ENCODE measurements at regions not wholly inside any gene's neighbourhood (a gene's known extent, or its start where the extent isn't known, plus 50 kb on each side); places are given as distances from the start of the nearest gene placed in this dataset.

DNA sequence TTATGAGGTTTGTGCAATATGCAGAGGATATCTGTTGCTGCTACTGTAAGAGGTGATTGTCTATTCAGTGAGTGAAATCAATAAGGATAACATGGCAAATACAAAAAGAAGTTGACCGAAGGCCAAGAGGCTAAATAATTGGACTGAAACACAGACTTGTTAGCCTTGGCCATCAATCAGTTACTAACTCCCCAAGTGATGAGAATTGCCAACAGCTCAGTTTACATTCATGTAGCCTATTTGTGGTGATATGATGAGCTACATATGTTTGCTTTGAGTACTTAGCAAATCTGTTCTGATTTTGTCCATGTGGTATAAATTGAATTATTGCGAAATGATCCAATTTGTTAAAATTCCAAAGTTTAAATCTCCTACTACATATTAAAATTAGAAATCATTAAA is 68.6 kb upstream of the VAV3 start:
- in situ Hi-C loops (cut with HindIII; ENCODE audit: low pct_unique_long_range_greater_than_20kb, low sequenced_read_pairs), result no loop called here
- no peak for DNase-seq (ENCODE audit: low read depth)

DNA sequence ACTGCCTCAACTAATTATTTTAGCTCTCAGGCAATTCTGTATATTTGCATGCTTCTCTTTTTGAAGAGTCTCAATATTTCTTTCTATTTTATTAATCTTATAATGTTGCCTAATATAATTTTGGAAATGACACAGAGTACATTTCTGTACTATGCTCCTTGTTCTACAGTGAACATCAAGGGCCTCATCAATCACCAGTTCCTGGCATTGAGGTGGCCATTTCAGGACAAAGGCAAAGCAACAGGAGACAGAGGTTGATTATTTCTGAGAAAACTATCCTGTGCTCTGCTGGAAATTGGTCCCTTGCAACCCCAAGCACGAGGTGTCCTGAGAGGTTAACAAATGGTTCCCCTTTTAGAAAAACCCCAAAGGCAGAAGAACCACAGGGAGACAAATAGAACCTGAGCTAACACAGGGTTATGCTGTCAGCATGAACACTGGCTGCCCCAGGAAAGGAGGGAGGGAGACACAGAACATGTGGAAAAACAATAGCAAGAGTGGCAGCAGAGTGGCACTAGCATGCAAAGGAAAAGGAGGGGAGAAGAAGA is 63.9 kb upstream of the VAV3 start:
- DNase-seq (ENCODE audit: low read depth), result no peak
- in situ Hi-C loops (cut with HindIII; ENCODE audit: low pct_unique_long_range_greater_than_20kb, low sequenced_read_pairs), result no loop called here

DNA sequence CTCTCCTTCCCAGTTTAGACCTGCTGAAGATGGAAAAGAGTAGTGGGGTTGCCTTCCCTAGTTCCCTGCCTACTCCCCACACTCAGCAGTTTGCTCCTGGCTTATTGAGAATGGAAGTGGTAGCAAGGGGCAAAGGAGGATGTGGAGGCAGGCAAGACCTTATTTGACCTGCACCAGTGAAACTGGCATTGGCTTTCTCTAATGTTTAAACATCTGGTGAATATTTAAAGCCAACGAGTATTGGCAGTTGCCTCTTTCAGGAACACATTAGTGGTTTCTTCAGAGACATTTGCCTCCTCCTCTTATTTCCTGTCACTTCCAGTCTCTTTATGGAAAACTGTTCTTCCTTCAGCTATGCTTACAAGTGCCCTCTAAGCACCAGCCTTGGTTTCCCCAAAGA is 62.4 kb upstream of the VAV3 start:
- DNase-seq (ENCODE audit: low read depth), result no peak
- in situ Hi-C loops (cut with HindIII; ENCODE audit: low pct_unique_long_range_greater_than_20kb, low sequenced_read_pairs), result no loop called here

DNA sequence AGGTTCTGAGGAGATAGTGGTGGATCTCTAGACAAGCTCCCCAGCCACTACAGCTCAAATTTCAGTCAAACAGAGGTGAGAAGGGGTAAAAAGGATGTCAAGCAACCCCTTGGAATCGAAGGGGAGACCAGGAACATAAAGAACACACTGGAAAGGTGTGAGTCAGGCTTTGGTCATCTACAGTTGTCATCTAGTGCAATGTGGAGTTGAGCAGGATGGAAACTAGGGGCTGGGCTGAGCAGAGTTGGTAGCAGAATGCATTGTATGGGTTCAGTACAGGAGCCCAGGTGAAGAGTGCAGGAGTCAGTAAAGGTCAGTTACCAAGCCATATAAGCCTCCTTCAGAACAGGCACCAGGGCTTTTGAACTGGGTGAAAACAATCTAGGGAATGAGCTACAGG is 52.7 kb upstream of the VAV3 start:
- DNase-seq (ENCODE audit: low read depth), result no peak
- in situ Hi-C loops (cut with HindIII; ENCODE audit: low pct_unique_long_range_greater_than_20kb, low sequenced_read_pairs), result no loop called here

DNA sequence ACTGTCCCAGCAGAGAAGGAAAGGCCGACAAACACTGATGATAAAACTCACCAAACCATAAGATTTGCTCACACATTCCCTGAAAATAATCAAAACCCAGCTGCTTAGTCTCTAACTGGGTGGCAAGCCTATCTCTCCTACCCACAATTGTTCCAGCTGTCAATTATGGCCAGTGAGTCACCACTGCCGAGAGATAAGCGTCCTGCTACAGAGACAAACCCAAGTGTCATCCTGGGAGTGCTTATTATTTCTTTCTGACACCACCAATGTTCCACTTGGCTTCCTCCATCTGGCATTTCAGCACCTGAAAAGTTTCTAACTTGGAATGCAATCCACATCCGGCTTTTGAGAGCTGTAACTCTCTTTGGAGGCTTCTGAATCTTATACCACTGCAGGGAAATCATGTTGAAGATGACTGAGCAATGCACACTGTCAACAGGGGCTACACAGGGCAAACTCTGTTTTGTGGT is 51.5 kb upstream of the VAV3 start:
- in situ Hi-C loops (cut with HindIII; ENCODE audit: low pct_unique_long_range_greater_than_20kb, low sequenced_read_pairs), result no loop called here
- DNase-seq (ENCODE audit: low read depth), result peak; percentile 86

Data from Caki2 (cell line).